ENCODE measurements at regions not wholly inside any gene's neighbourhood (a gene's known extent, or its start where the extent isn't known, plus 50 kb on each side); places are given as distances from the start of the nearest gene placed in this dataset.

DNA sequence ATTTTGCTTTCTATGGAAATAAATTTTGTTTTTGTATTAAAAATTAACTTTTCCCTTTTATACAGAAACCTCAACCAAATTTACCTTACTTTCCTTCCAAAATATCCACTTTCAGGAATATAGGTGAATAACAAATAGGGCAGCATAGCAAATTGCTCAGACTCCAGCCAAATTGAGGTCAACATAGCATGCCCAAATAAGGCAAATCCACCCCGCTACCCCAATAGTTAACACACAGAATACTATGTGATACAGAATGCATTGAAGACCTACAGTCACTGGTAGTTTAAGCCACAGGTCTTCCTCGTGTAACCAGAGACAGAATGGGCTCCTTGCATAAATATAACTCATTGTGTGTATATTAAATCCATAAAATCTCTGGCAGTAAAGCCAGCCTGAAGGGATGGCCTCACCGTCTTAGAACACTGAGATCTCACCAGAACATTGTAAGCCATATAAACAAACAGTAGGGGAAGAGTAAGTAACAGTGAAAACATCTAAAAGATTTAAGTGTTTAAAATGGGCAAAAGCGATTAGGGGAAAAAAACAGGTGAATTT, 72.2 kb downstream of the PMAIP1 start:
- TF ChIP-seq, protein P1, sequence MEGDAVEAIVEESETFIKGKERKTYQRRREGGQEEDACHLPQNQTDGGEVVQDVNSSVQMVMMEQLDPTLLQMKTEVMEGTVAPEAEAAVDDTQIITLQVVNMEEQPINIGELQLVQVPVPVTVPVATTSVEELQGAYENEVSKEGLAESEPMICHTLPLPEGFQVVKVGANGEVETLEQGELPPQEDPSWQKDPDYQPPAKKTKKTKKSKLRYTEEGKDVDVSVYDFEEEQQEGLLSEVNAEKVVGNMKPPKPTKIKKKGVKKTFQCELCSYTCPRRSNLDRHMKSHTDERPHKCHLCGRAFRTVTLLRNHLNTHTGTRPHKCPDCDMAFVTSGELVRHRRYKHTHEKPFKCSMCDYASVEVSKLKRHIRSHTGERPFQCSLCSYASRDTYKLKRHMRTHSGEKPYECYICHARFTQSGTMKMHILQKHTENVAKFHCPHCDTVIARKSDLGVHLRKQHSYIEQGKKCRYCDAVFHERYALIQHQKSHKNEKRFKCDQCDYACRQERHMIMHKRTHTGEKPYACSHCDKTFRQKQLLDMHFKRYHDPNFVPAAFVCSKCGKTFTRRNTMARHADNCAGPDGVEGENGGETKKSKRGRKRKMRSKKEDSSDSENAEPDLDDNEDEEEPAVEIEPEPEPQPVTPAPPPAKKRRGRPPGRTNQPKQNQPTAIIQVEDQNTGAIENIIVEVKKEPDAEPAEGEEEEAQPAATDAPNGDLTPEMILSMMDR (IDR thresholded peaks at IDR 0.05; ENCODE audit: control extremely low read depth in 1 of 3, insufficient read depth in 1 of 3, low read depth in 1 of 3, low read length in 3 of 3): no peak
- TF ChIP-seq JUN (IDR thresholded peaks at IDR 0.05; ENCODE audit: low read depth, low read length) (no peak), MAX (IDR thresholded peaks at IDR 0.05) (no peak), TEAD4 (IDR thresholded peaks at IDR 0.05; ENCODE audit: low read depth, low read length) (no peak), SRF (IDR thresholded peaks at IDR 0.05; ENCODE audit: low read depth, low read length) (peak; percentile 96)

Measured in H1 (cell line).